VCaP (cell line): ENCODE measurements at regions not wholly inside any gene's neighbourhood (a gene's known extent, or its start where the extent isn't known, plus 50 kb on each side); places are given as distances from the start of the nearest gene placed in this dataset.

Experiments
- H3K27ac ChIP-seq: fragments of 450-650 bp; 2 replicates; pipeline ENCODE4 v1.5.1; 2017
- CTCF ChIP-seq: fragments of 450-650 bp; conservative IDR thresholded peaks from 2 replicates; pipeline ENCODE4 v1.5.1; 2017; ENCODE audit warnings: mild to moderate bottlenecking, moderate library complexity

- no peak for TF ChIP-seq CTCF
- no peak overlapping the region for H3K27ac ChIP-seq
Measured at GRCh38 chr11:59267736-59268475, 55.2 kb upstream of the MPEG1 start.

- H3K27ac ChIP-seq: no peak overlapping the region
- TF ChIP-seq CTCF: no peak
Measured at GRCh38 chr11:59267196-59267595, 54.5 kb upstream of the MPEG1 start.

- no peak overlapping the region for H3K27ac ChIP-seq
Measured at GRCh38 chr11:59266491-59266890, 53.8 kb upstream of the MPEG1 start.

GRCh38 chr11:59265735-59266134 is 53.0 kb upstream of the MPEG1 start:
- no peak for TF ChIP-seq CTCF
- no peak overlapping the region for H3K27ac ChIP-seq

More at GRCh38 chr11:59266491-59266890, 53.8 kb upstream of the MPEG1 start:
- no peak for TF ChIP-seq CTCF

- no peak overlapping the region for H3K27ac ChIP-seq
- no peak for TF ChIP-seq CTCF
Measured at GRCh38 chr11:59264736-59265135, 52.0 kb upstream of the MPEG1 start.

GRCh38 chr11:59263225-59263894 is 50.6 kb upstream of the MPEG1 start:
- H3K27ac ChIP-seq: no peak overlapping the region
- peak; percentile 74 for TF ChIP-seq CTCF
